Fibroblast of lung (primary cell): ENCODE measurements at regions not wholly inside any gene's neighbourhood (a gene's known extent, or its start where the extent isn't known, plus 50 kb on each side); places are given as distances from the start of the nearest gene placed in this dataset.

Experiments used
- DNase-seq, 2 donors: peaks; one replicate each; pipeline versions ENCODE4 v3.0.0 to v3.0.0-alpha.2; 2010; ENCODE audit warnings: low read depth in 2 of 2
- H2AFZ ChIP-seq: 2 replicates; pipeline ENCODE4 v1.5.1; 2012; ENCODE audit warnings: low read length, control low read depth, inconsistent platforms
- H3K27ac ChIP-seq: 2 replicates; pipeline ENCODE4 v1.5.1; 2011; ENCODE audit warnings: low read length, control low read depth; ENCODE audit not compliant: insufficient read depth
- H3K27me3 ChIP-seq: 2 replicates; pipeline ENCODE4 v1.5.1; 2011; ENCODE audit warnings: mild to moderate bottlenecking, low read length; ENCODE audit not compliant: control insufficient read depth, insufficient read depth
- H3K36me3 ChIP-seq: 2 replicates; pipeline ENCODE4 v1.5.1; 2011; ENCODE audit warnings: low read length; ENCODE audit not compliant: control insufficient read depth, insufficient read depth
- H3K4me1 ChIP-seq: 2 replicates; pipeline ENCODE4 v1.5.1; 2011; ENCODE audit warnings: low read length; ENCODE audit not compliant: control insufficient read depth, insufficient read depth; ENCODE audit errors: extremely low read depth
- H3K4me2 ChIP-seq: 2 replicates; pipeline ENCODE4 v1.5.1; 2011; ENCODE audit warnings: low read length, control low read depth; ENCODE audit not compliant: insufficient read depth; ENCODE audit errors: extremely low read depth
- H3K4me3 ChIP-seq, 4 experiments: fragments of 200-600 bp in 1 of 4; sonication (generic) in 1 of 4; replicated peaks in 1 of 4; 2 replicates each; pipeline ENCODE4 v1.5.1; 2011 to 2016; ENCODE audit warnings: low read length in 4 of 4, low read depth in 3 of 4, mild to moderate bottlenecking in 3 of 4, control low read depth in 2 of 4, inconsistent platforms in 1 of 4, mixed read lengths in 1 of 4; ENCODE audit not compliant: insufficient read depth in 1 of 4; ENCODE audit errors: control extremely low read depth in 1 of 4
- H3K79me2 ChIP-seq: 2 replicates; pipeline ENCODE4 v1.5.1; 2012; ENCODE audit warnings: mild to moderate bottlenecking, low read length, inconsistent platforms; ENCODE audit not compliant: control insufficient read depth, insufficient read depth
- H3K9ac ChIP-seq: 2 replicates; pipeline ENCODE4 v1.5.1; 2011; ENCODE audit warnings: mild to moderate bottlenecking, low read length, control low read depth; ENCODE audit not compliant: insufficient read depth
- H3K9me3 ChIP-seq: 2 replicates; pipeline ENCODE4 v1.5.1; 2012; ENCODE audit warnings: low read depth, low read length; ENCODE audit not compliant: control insufficient read depth, insufficient read depth
- H4K20me1 ChIP-seq: 2 replicates; pipeline ENCODE4 v1.5.1; 2011; ENCODE audit warnings: low read length; ENCODE audit not compliant: control insufficient read depth, insufficient read depth; ENCODE audit errors: extremely low read depth
- CTCF ChIP-seq, 2 donors: IDR thresholded peaks in 1 of 2; conservative IDR thresholded peaks in 1 of 2; 1 replicate in 1 of 2; 2 replicates in 1 of 2; pipeline ENCODE4 v1.5.1; 2011 to 2012; ENCODE audit warnings: low read length in 2 of 2, control low read depth in 1 of 2, inconsistent platforms in 1 of 2, low read depth in 1 of 2, mild to moderate bottlenecking in 1 of 2
- EZH2 ChIP-seq: IDR thresholded peaks from 2 replicates; pipeline ENCODE4 v1.5.1; 2012; ENCODE audit warnings: low read length, control low read depth, mild to moderate bottlenecking; ENCODE audit errors: missing control alignments

GRCh38 chr21:16378525-16378924 lies 648.7 kb downstream of the USP25 start:
- H3K4me1 ChIP-seq: no peaks in the 10 kb centered on the region
- no peaks in the 10 kb centered on the region for H4K20me1 ChIP-seq
- no peaks in the 10 kb centered on the region for H3K9me3 ChIP-seq
- no peak overlapping the region for H2AFZ ChIP-seq
- H3K4me2 ChIP-seq: no peak overlapping the region
- H3K79me2 ChIP-seq: no peaks in the 10 kb centered on the region
- no peaks in the 10 kb centered on the region for H3K27me3 ChIP-seq
- no peak overlapping the region for H3K9ac ChIP-seq
- no peak overlapping the region for H3K27ac ChIP-seq
- TF ChIP-seq EZH2: no peak
- no peak for TF ChIP-seq CTCF (conservative IDR thresholded peaks at IDR 0.05 in 1 of 2, IDR thresholded peaks at IDR 0.05 in 1 of 2; ENCODE audit: low read depth in 1 of 2, low read length in 2 of 2)
- H3K4me3 ChIP-seq: no peak overlapping the region
- H3K36me3 ChIP-seq: no peaks in the 10 kb centered on the region
- DNase-seq: no peak

GRCh38 chr21:16388291-16388690 lies 658.5 kb downstream of the USP25 start:
- Histone ChIP-seq H3K4me2 (no peak overlapping the region), H2AFZ (no peak overlapping the region), H4K20me1 (no peaks in the 10 kb centered on the region), H3K4me3 (no peak overlapping the region), H3K79me2 (no peaks in the 10 kb centered on the region), H3K4me1 (no peaks in the 10 kb centered on the region), H3K9ac (no peak overlapping the region), H3K9me3 (no peaks in the 10 kb centered on the region), H3K27ac (no peak overlapping the region), H3K27me3 (no peaks in the 10 kb centered on the region), H3K36me3 (no peaks in the 10 kb centered on the region)
- TF ChIP-seq EZH2 (no peak), CTCF (conservative IDR thresholded peaks at IDR 0.05 in 1 of 2, IDR thresholded peaks at IDR 0.05 in 1 of 2; ENCODE audit: low read depth in 1 of 2, low read length in 2 of 2) (no peak)
- peak in 1 of 2 donors; percentile 17 for DNase-seq

- DNase-seq: no peak
- Histone ChIP-seq H3K9ac (no peak overlapping the region), H2AFZ (no peak overlapping the region), H3K36me3 (no peaks in the 10 kb centered on the region), H3K4me2 (no peak overlapping the region), H4K20me1 (no peaks in the 10 kb centered on the region), H3K9me3 (no peaks in the 10 kb centered on the region), H3K27me3 (no peaks in the 10 kb centered on the region), H3K27ac (no peak overlapping the region), H3K4me1 (no peaks in the 10 kb centered on the region), H3K79me2 (no peaks in the 10 kb centered on the region), H3K4me3 (no peak overlapping the region)
- TF ChIP-seq CTCF (conservative IDR thresholded peaks at IDR 0.05 in 1 of 2, IDR thresholded peaks at IDR 0.05 in 1 of 2; ENCODE audit: low read depth in 1 of 2, low read length in 2 of 2): no peak
- TF ChIP-seq EZH2: no peak
Measured at GRCh38 chr21:16388911-16389560, 659.3 kb downstream of the USP25 start.
